Progenitor cell of endocrine pancreas (in vitro differentiated cells): ENCODE measurements at regions not wholly inside any gene's neighbourhood (a gene's known extent, or its start where the extent isn't known, plus 50 kb on each side); places are given as distances from the start of the nearest gene placed in this dataset.

ENCODE experiments used
- DNase-seq: peaks from one replicate; pipeline ENCODE4 v3.0.0; 2021; ENCODE audit warnings: low spot score; ENCODE audit not compliant: unreplicated experiment
- H3K27ac Mint-ChIP-seq: 2 replicates; pipeline ENCODE4 v1.8.0; 2021; ENCODE audit warnings: mild to moderate bottlenecking, moderate library complexity, mixed read lengths
- H3K27me3 Mint-ChIP-seq: 2 replicates; pipeline ENCODE4 v1.8.0; 2021; ENCODE audit warnings: mixed read lengths
- H3K36me3 Mint-ChIP-seq: 2 replicates; pipeline ENCODE4 v1.8.0; 2022; ENCODE audit warnings: mixed read lengths; ENCODE audit not compliant: insufficient read depth
- H3K4me1 Mint-ChIP-seq: 2 replicates; pipeline ENCODE4 v1.8.0; 2021; ENCODE audit warnings: low read depth, mixed read lengths
- H3K4me3 Mint-ChIP-seq: 2 replicates; pipeline ENCODE4 v1.8.0; 2021; ENCODE audit warnings: low read depth, mild to moderate bottlenecking, moderate library complexity, mixed read lengths
- H3K9me3 Mint-ChIP-seq: 2 replicates; pipeline ENCODE4 v1.8.0; 2021; ENCODE audit warnings: low read depth, mixed read lengths
- TF ChIP-seq, protein P1 (sequence below): fragments of 200-600 bp; sonication (generic); IDR thresholded peaks from one replicate; pipeline ENCODE4 v1.5.0; 2021; ENCODE audit warnings: antibody characterized with exemption, mild to moderate bottlenecking; ENCODE audit not compliant: unreplicated experiment

DNA sequence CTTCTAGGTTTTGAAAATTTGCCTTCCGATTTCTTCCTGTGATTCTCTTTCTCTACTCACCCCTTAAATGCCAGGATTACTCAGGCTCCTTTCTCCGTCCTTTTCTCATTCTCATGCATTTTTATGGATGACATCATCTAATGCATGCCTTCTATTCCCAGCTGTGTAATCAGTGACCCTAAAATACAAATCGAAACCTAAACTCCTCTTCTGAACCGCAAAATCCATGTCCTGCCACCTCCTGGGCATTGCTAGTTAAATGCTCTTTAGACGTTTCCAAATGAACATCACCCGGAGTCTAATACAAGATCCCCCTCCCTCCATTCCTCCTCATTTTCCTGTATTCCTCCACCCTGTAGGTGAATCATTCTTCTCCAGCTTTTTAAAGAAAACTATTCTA lies 1703.1 kb upstream of the FLRT2 start:
- no peaks in the 10 kb centered on the region for H3K9me3 Mint-ChIP-seq
- H3K4me3 Mint-ChIP-seq: no peak overlapping the region
- DNase-seq: no peak
- TF ChIP-seq, protein P1, sequence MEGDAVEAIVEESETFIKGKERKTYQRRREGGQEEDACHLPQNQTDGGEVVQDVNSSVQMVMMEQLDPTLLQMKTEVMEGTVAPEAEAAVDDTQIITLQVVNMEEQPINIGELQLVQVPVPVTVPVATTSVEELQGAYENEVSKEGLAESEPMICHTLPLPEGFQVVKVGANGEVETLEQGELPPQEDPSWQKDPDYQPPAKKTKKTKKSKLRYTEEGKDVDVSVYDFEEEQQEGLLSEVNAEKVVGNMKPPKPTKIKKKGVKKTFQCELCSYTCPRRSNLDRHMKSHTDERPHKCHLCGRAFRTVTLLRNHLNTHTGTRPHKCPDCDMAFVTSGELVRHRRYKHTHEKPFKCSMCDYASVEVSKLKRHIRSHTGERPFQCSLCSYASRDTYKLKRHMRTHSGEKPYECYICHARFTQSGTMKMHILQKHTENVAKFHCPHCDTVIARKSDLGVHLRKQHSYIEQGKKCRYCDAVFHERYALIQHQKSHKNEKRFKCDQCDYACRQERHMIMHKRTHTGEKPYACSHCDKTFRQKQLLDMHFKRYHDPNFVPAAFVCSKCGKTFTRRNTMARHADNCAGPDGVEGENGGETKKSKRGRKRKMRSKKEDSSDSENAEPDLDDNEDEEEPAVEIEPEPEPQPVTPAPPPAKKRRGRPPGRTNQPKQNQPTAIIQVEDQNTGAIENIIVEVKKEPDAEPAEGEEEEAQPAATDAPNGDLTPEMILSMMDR: no peak
- H3K27ac Mint-ChIP-seq: no peak overlapping the region
- H3K4me1 Mint-ChIP-seq: peaks cover 9% of the 10 kb centered on the region
- peaks cover 2% of the 10 kb centered on the region for H3K27me3 Mint-ChIP-seq
- H3K36me3 Mint-ChIP-seq: no peaks in the 10 kb centered on the region

DNA sequence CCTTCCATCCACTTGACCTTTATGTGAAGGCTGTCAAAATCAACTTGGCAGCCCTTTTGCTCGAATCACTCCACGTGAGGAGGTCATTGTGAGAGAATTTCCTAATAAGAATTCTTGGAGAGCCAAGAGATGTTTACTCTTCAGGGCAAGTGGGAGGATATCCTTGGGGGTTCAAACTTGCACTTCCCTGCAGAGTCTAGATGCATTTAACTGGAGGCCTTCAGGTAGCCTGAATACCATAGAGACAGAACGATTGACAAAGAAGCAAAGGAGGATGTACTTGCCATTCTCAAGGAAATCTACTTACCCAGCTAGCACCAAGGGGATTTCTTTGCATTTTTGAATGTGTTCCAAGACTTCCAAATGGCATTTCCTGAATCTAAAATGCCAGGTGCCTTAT lies 1702.6 kb upstream of the FLRT2 start:
- Mint-ChIP-seq H3K27ac (no peak overlapping the region), H3K4me1 (peaks cover 9% of the 10 kb centered on the region)
- DNase-seq: no peak

DNA sequence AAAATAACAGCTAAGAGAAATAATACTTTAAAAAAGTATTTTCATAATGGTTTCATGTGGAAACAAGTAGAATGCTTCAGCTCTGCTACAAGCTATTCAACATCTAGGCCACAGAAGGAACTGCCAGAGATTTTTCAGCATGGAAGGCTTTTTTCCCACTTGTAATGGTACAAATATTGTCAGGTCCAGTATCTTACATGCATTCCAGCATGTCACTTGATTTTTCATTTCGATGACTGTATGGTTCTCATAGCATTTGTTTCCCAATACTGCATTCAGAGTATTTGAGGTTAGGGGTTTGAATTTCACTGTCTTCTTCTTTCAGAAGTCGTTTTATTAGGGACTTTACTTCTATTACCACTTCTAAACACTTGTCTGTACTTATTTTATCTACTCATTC lies 1701.5 kb upstream of the FLRT2 start:
- no peaks in the 10 kb centered on the region for H3K36me3 Mint-ChIP-seq
- no peak overlapping the region for H3K27ac Mint-ChIP-seq
- H3K27me3 Mint-ChIP-seq: peaks cover 2% of the 10 kb centered on the region
- no peak overlapping the region for H3K4me3 Mint-ChIP-seq
- no peak for DNase-seq
- H3K9me3 Mint-ChIP-seq: no peaks in the 10 kb centered on the region
- TF ChIP-seq, protein P1: no peak
- peaks cover 9% of the 10 kb centered on the region for H3K4me1 Mint-ChIP-seq

More for the DNA sequence above, 1702.6 kb upstream of the FLRT2 start:
- Mint-ChIP-seq H3K27me3 (peaks cover 2% of the 10 kb centered on the region), H3K36me3 (no peaks in the 10 kb centered on the region), H3K9me3 (no peaks in the 10 kb centered on the region), H3K4me3 (no peak overlapping the region)
- TF ChIP-seq, protein P1: no peak

DNA sequence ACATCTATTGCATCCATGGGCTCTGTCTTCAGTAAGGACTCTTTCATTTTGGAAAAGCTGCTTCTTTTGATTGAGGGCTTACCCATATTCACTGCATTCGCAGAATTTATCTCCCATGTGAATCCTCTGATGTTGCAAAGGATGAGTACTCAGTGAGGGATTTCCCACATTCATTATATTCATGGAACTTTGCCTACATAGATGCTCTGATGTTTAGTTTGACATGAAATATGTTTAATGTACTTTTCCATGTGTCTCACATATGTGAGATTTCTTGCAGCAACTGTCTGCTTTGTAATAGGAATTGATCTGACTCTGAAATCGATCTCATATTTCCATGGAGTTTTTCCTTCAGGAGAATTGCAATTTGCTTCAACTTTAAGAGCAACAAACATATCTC lies 1699.6 kb upstream of the FLRT2 start:
- H3K27ac Mint-ChIP-seq: no peak overlapping the region
- no peak for DNase-seq
- peaks cover 7% of the 10 kb centered on the region for H3K4me1 Mint-ChIP-seq
- TF ChIP-seq, protein P1: no peak
- no peak overlapping the region for H3K4me3 Mint-ChIP-seq
- no peaks in the 10 kb centered on the region for H3K9me3 Mint-ChIP-seq
- H3K27me3 Mint-ChIP-seq: peaks cover 2% of the 10 kb centered on the region
- no peaks in the 10 kb centered on the region for H3K36me3 Mint-ChIP-seq

DNA sequence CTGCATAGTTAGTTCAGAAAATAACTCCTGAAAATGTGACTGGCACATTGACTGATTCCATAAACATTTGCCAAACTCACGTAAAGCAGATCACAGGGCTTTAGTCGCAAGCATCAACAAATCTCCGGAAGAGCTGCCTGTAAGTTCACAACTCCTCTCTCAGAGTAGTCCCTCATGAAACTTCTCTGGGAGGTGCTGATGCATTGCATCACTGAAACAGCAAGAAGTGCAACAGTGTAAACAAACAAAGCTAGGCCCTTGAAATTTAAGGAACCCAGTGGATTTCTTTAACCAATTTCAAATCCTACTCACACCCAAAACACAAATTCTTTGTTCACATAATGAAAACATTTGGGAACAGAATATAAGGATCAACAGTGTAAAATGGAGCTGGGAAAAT lies 1691.7 kb upstream of the FLRT2 start:
- H3K27ac Mint-ChIP-seq: no peak overlapping the region
- H3K27me3 Mint-ChIP-seq: no peaks in the 10 kb centered on the region
- no peaks in the 10 kb centered on the region for H3K9me3 Mint-ChIP-seq
- no peak for DNase-seq
- TF ChIP-seq, protein P1: no peak
- H3K4me3 Mint-ChIP-seq: no peak overlapping the region
- no peaks in the 10 kb centered on the region for H3K36me3 Mint-ChIP-seq
- H3K4me1 Mint-ChIP-seq: peaks cover 9% of the 10 kb centered on the region

DNA sequence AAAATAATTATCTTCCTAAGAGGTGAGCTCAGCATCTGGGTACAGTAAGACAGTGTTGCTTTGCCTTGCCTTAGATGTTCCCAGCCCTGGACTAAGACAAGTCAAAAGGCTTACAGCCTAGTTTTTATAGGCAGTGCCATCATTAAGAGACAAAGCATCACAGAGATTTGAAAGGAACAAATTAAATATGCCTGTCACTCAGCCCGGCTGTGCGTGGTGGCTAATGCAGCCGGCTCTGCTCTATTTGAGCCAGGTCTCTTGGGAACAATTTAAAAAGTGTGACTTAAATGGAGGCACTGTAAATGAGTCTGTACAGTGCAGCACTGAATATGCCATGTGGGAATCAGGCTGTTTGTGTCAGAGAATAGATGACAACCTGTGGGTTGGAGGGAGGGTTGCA lies 1687.4 kb upstream of the FLRT2 start:
- no peak overlapping the region for H3K4me3 Mint-ChIP-seq
- no peak overlapping the region for H3K27ac Mint-ChIP-seq
- TF ChIP-seq, protein P1: no peak
- H3K9me3 Mint-ChIP-seq: no peaks in the 10 kb centered on the region
- H3K36me3 Mint-ChIP-seq: no peaks in the 10 kb centered on the region
- H3K27me3 Mint-ChIP-seq: no peaks in the 10 kb centered on the region
- H3K4me1 Mint-ChIP-seq: peaks cover 9% of the 10 kb centered on the region
- no peak for DNase-seq
